HepG2 (cell line): ENCODE measurements at regions not wholly inside any gene's neighbourhood (a gene's known extent, or its start where the extent isn't known, plus 50 kb on each side); places are given as distances from the start of the nearest gene placed in this dataset.

Experiments used
- ATAC-seq: fragments of 200-7000 bp; cut with Tn5 transposase; 3 replicates; pipeline ENCODE4 v1.9.1; 2020; ENCODE audit warnings: mild to moderate bottlenecking, moderate library complexity
- BruUV-seq: library from RNA; stranded (reverse); fragments of 400-500 nt; replicated peaks from 2 replicates; lab custom pipeline; 2021; lab: Mats Ljungman, UMichigan
- CTCF ChIA-PET: fragments of 300-600 bp; formaldehyde crosslinking; extraction: SDS; loops from one replicate; lab custom pipeline; 2021; ENCODE audit warnings: low total read pairs, inconsistent platforms, low intra/inter-chr PET ratio; lab: Yijun Ruan, JAX
- POLR2A ChIA-PET: fragments of 350-600 bp; sonication (Branson Sonifier 250); formaldehyde crosslinking; loops from one replicate; lab custom pipeline; 2020; ENCODE audit warnings: antibody characterized with exemption, inconsistent platforms; lab: Yijun Ruan, JAX
- DNase-seq: peaks from one replicate; pipeline ENCODE4 v3.0.0-alpha.2; 2015; ENCODE audit warnings: low spot score
- FAIRE-seq: peaks from 3 replicates; lab custom pipeline; 2011; peaks lifted over from hg19 to GRCh38; lab: Jason Lieb, UNC
- H2AFZ ChIP-seq: one replicate; pipeline ENCODE4 v1.6.1; 2011; ENCODE audit warnings: low read length, inconsistent platforms
- H3K27ac ChIP-seq: fragments of 300-600 bp; 3 replicates; pipeline ENCODE4 v1.8.0; 2011; ENCODE audit warnings: mixed run types, mild to moderate bottlenecking, mixed read lengths, low read length, inconsistent platforms; ENCODE audit not compliant: insufficient read depth; ENCODE audit errors: extremely low read length
- H3K27me3 ChIP-seq, 2 experiments: fragments of 200-600 bp in 1 of 2; 2 replicates in 1 of 2; 3 replicates in 1 of 2; pipeline versions ENCODE4 v1.6.0 to v1.8.0; 2011; ENCODE audit warnings: low read length in 2 of 2, mild to moderate bottlenecking in 2 of 2, moderate library complexity in 2 of 2, inconsistent platforms in 1 of 2; ENCODE audit not compliant: insufficient read depth in 2 of 2, control insufficient read depth in 1 of 2
- H3K36me3 ChIP-seq, 2 experiments: fragments of 200-600 bp in 1 of 2; replicated peaks in 1 of 2; 2 replicates in 1 of 2; 3 replicates in 1 of 2; pipeline versions ENCODE4 v1.5.1 to v1.8.0; 2011; ENCODE audit warnings: low read length in 2 of 2, inconsistent platforms in 1 of 2; ENCODE audit not compliant: insufficient read depth in 2 of 2, control insufficient read depth in 1 of 2
- H3K4me1 ChIP-seq: 2 replicates; pipeline ENCODE4 v1.5.1; 2012; ENCODE audit warnings: low read length, inconsistent platforms; ENCODE audit not compliant: insufficient read depth
- H3K4me2 ChIP-seq: 2 replicates; pipeline ENCODE4 v1.6.0; 2011; ENCODE audit warnings: low read depth, low read length, inconsistent platforms
- H3K4me3 ChIP-seq, 3 experiments: fragments of 200-600 bp in 1 of 3; sonication (generic), shearing (Covaris generic) in 1 of 3; replicated peaks in 1 of 3; 2 replicates each; pipeline ENCODE4 v1.5.1; 2011 to 2016; ENCODE audit warnings: low read length in 3 of 3, inconsistent platforms in 2 of 3, low read depth in 2 of 3, mild to moderate bottlenecking in 2 of 3, control low read depth in 1 of 3, mixed read lengths in 1 of 3; ENCODE audit not compliant: insufficient read depth in 1 of 3
- H3K79me2 ChIP-seq: one replicate; pipeline ENCODE4 v1.6.1; 2011; ENCODE audit warnings: low read length, inconsistent platforms; ENCODE audit not compliant: insufficient read depth
- H3K9ac ChIP-seq: 2 replicates; pipeline ENCODE4 v1.6.0; 2011; ENCODE audit warnings: mild to moderate bottlenecking, low read depth, low read length, inconsistent platforms; ENCODE audit not compliant: insufficient read depth
- H3K9me3 ChIP-seq: 2 replicates; pipeline ENCODE4 v1.5.1; 2012; ENCODE audit warnings: mild to moderate bottlenecking, low read length
- H4K20me1 ChIP-seq: 2 replicates; pipeline ENCODE4 v1.6.0; 2011; ENCODE audit warnings: inconsistent platforms, mild to moderate bottlenecking, low read length, moderate library complexity; ENCODE audit not compliant: insufficient read depth
- ADNP ChIP-seq: sonication (generic); formaldehyde crosslinking; IDR thresholded peaks from 2 replicates; pipeline ENCODE4 v1.4.0; 2020; ENCODE audit warnings: missing genetic modification reagents
- ARID2 ChIP-seq: sonication (generic); formaldehyde crosslinking; IDR thresholded peaks from 2 replicates; pipeline ENCODE4 v1.8.1; 2022; ENCODE audit warnings: mild to moderate bottlenecking, missing genetic modification reagents, borderline replicate concordance
- ESRRA ChIP-seq: sonication (generic); formaldehyde crosslinking; IDR thresholded peaks from 2 replicates; pipeline ENCODE4 v1.5.1; 2020; ENCODE audit warnings: mild to moderate bottlenecking, low read depth, missing genetic modification reagents
- KAT8 ChIP-seq: IDR thresholded peaks from 2 replicates; pipeline ENCODE4 v1.6.1; 2016; ENCODE audit warnings: missing genetic modification reagents, missing compliant biosample characterization
- RFX5 ChIP-seq: IDR thresholded peaks from 2 replicates; pipeline ENCODE4 v1.6.1; 2011; ENCODE audit warnings: low read depth, low read length, improper control_type of control experiment
- SNRNP70 ChIP-seq: fragments of 200-400 bp; formaldehyde crosslinking; IDR thresholded peaks from 2 replicates; pipeline ENCODE4 v1.6.1; 2017; ENCODE audit warnings: mild to moderate bottlenecking, low read depth, low read length, moderate library complexity
- THAP7 ChIP-seq: sonication (generic); formaldehyde crosslinking; IDR thresholded peaks from 2 replicates; pipeline ENCODE4 v1.8.1; 2023; ENCODE audit warnings: mild to moderate bottlenecking, missing genetic modification reagents
- TRIM24 ChIP-seq: sonication (generic); formaldehyde crosslinking; IDR thresholded peaks from 2 replicates; pipeline ENCODE4 v1.8.0; 2022; ENCODE audit warnings: mild to moderate bottlenecking, missing genetic modification reagents
- ZC3H13 ChIP-seq: sonication (generic); formaldehyde crosslinking; IDR thresholded peaks from 2 replicates; pipeline ENCODE4 v1.8.1; 2023; ENCODE audit warnings: mild to moderate bottlenecking, missing genetic modification reagents, moderate library complexity
- ZFP41 ChIP-seq: sonication (generic); formaldehyde crosslinking; IDR thresholded peaks from 2 replicates; pipeline ENCODE4 v1.4.0; 2020; ENCODE audit warnings: mild to moderate bottlenecking, missing genetic modification reagents, borderline replicate concordance
- ZNF12 ChIP-seq: sonication (generic); formaldehyde crosslinking; IDR thresholded peaks from 2 replicates; pipeline ENCODE4 v1.5.0; 2020; ENCODE audit warnings: missing genetic modification reagents
- ZNF24 ChIP-seq: fragments of 450-650 bp; IDR thresholded peaks from 2 replicates; pipeline ENCODE4 v1.6.1; 2017; ENCODE audit warnings: antibody characterized with exemption, mild to moderate bottlenecking
- ZNF546 ChIP-seq: sonication (generic); formaldehyde crosslinking; conservative IDR thresholded peaks from 2 replicates; pipeline ENCODE4 v1.8.1; 2023; ENCODE audit warnings: mild to moderate bottlenecking, missing genetic modification reagents
- ZNF792 ChIP-seq: IDR thresholded peaks from 2 replicates; pipeline ENCODE4 v1.6.1; 2016
- WGBS: methylation state at CpG from one replicate; pipeline ENCODE4 v1.1.6; 2017; ENCODE audit warnings: low lambda C conversion rate; 5-methylcytosine and 5-hydroxymethylcytosine counted together
- in situ Hi-C: cut with HindIII; loops from 2 replicates; pipeline ENCODE4 v1.10.0; 2017; ENCODE audit warnings: low pct_unique_long_range_greater_than_20kb; ENCODE audit not compliant: extremely low pct_ligation_motif_present
- intact Hi-C: fragments of 100-400 bp; cut with micrococcal nuclease; formaldehyde crosslinking; loops from one replicate; pipeline ENCODE4 v1.10.0; 2022; ENCODE audit not compliant: unreplicated experiment
- TF ChIP-seq, protein P1 (sequence below): sonication (generic); formaldehyde crosslinking; IDR thresholded peaks from 2 replicates; pipeline ENCODE4 v1.4.0; 2020; ENCODE audit warnings: missing genetic modification reagents; ENCODE audit errors: not compliant biosample characterization

GRCh38 chr5:155850370-155850769 lies 476.6 kb upstream of the SGCD start:
- intact Hi-C loops, result no loop called here
- TF ChIP-seq KAT8 (CRISPR knock-in tag) (no peak), ZNF546 (CRISPR knock-in tag) (no peak), ZNF12 (CRISPR knock-in tag) (no peak), ADNP (CRISPR knock-in tag) (no peak), TRIM24 (no peak), ZNF24 (no peak), ZFP41 (no peak), THAP7 (CRISPR knock-in tag) (no peak), ARID2 (CRISPR knock-in tag) (no peak), ZC3H13 (CRISPR knock-in tag) (no peak), RFX5 (no peak), SNRNP70 (no peak), ESRRA (CRISPR knock-in tag) (no peak), ZNF792 (CRISPR knock-in tag) (no peak)
- TF ChIP-seq, protein P1, sequence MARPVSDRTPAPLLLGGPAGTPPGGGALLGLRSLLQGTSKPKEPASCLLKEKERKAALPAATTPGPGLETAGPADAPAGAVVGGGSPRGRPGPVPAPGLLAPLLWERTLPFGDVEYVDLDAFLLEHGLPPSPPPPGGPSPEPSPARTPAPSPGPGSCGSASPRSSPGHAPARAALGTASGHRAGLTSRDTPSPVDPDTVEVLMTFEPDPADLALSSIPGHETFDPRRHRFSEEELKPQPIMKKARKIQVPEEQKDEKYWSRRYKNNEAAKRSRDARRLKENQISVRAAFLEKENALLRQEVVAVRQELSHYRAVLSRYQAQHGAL (CRISPR knock-in tag), result no peak
- TF ChIP-seq, all 625 proteins: peak for 0
- CTCF ChIA-PET, result no interaction called here
- in situ Hi-C loops, result no loop called here
- no peak overlapping the region for H3K4me2 ChIP-seq
- WGBS, result 5% methylated on average over 3 of the region's 3 CpGs
- ATAC-seq (no peak), FAIRE-seq (no peak), DNase-seq (no peak)
- POLR2A ChIA-PET, result no interaction called here
- H2AFZ ChIP-seq, result no peak overlapping the region
- H3K36me3 ChIP-seq, result no peaks in the 10 kb centered on the region
- no TSS peak for BruUV-seq
- no peaks in the 10 kb centered on the region for H3K4me1 ChIP-seq
- H3K79me2 ChIP-seq, result no peaks in the 10 kb centered on the region
- H4K20me1 ChIP-seq, result no peaks in the 10 kb centered on the region
- H3K4me3 ChIP-seq, result no peak overlapping the region
- no peak overlapping the region for H3K9ac ChIP-seq
- H3K27ac ChIP-seq, result no peak overlapping the region
- no peaks in the 10 kb centered on the region for H3K9me3 ChIP-seq
- H3K27me3 ChIP-seq, result no peaks in the 10 kb centered on the region
